ENCODE measurements at regions not wholly inside any gene's neighbourhood (a gene's known extent, or its start where the extent isn't known, plus 50 kb on each side); places are given as distances from the start of the nearest gene placed in this dataset.
A peak's percentile ranks its signal among the peaks of the same experiment; 100 is the strongest.

- Mint-ChIP-seq H3K36me3 (no peaks in the 10 kb centered on the region), H3K4me3 (no peak overlapping the region), H3K4me1 (peaks cover 2 to 5% (median 3%) of the 10 kb centered on the region in 4 donors), H3K9me3 (no peaks in the 10 kb centered on the region), H3K27ac (no peak overlapping the region), H3K27me3 (peaks cover 17 to 23% of the 10 kb centered on the region in 2 donors)
- CTCF ChIA-PET (ENCODE audit: partially characterized antibody), result no interaction called here
- DNase-seq, result no peak
- Histone ChIP-seq H3K4me1 (ENCODE audit: insufficient read depth, low read length) (no peaks in the 10 kb centered on the region), H3K9me3 (ENCODE audit: control insufficient read depth in 1 of 2, low read length in 2 of 2) (no peaks in the 10 kb centered on the region), H3K4me3 (ENCODE audit: low read length in 2 of 2) (no peak overlapping the region), H3K36me3 (ENCODE audit: insufficient read depth, low read length) (no peaks in the 10 kb centered on the region), H3K27ac (ENCODE audit: low read depth, low read length) (no peak overlapping the region), H3K27me3 (ENCODE audit: insufficient read depth, low read length) (peaks cover 5% of the 10 kb centered on the region)
- POLR2A ChIA-PET (ENCODE audit: partially characterized antibody), result no interaction called here
- intact Hi-C loops (cut with micrococcal nuclease), result no loop called here
Measured at GRCh38 chr20:2213401-2213800, 82.4 kb upstream of the TGM3 start.

- ChIA-PET POLR2A (ENCODE audit: partially characterized antibody) (no interaction called here), CTCF (ENCODE audit: partially characterized antibody) (interaction anchor here (2.7 kb wide), 1 partner anchor 10 kb away, joined by 9 read pairs; no protein-coding TSS in a partner anchor)
- Mint-ChIP-seq H3K9me3 (peaks cover 0 to 17% (median 9%) of the 10 kb centered on the region in 8 donors), H3K27ac (peak overlapping the region in 2 of 7 donors; percentile 65 to 75), H3K36me3 (peaks cover 0 to 3% of the 10 kb centered on the region in 2 donors), H3K4me3 (peak overlapping the region in 1 of 8 donors; percentile 0), H3K27me3 (peaks cover 2 to 5% of the 10 kb centered on the region in 2 donors), H3K4me1 (peaks cover 2 to 5% (median 3%) of the 10 kb centered on the region in 4 donors)
- H3K4me1 ChIP-seq (ENCODE audit: insufficient read depth, low read length), result no peaks in the 10 kb centered on the region
- no peak overlapping the region for H3K4me3 ChIP-seq (ENCODE audit: low read length in 2 of 2)
- intact Hi-C loops (cut with micrococcal nuclease), result no loop called here
- H3K27ac ChIP-seq (ENCODE audit: low read depth, low read length), result no peak overlapping the region
- no peaks in the 10 kb centered on the region for H3K36me3 ChIP-seq (ENCODE audit: insufficient read depth, low read length)
- H3K9me3 ChIP-seq (ENCODE audit: control insufficient read depth in 1 of 2, low read length in 2 of 2), result no peaks in the 10 kb centered on the region
- no peaks in the 10 kb centered on the region for H3K27me3 ChIP-seq (ENCODE audit: insufficient read depth, low read length)
- DNase-seq, result no peak
Measured at GRCh38 chr20:2217857-2218539, 77.8 kb upstream of the TGM3 start.

GRCh38 chr20:2219481-2220006 is 76.3 kb upstream of the TGM3 start:
- no peak overlapping the region for H3K4me3 Mint-ChIP-seq
- H3K36me3 Mint-ChIP-seq, result peaks cover 0 to 3% of the 10 kb centered on the region in 2 donors
- no peaks in the 10 kb centered on the region for H3K9me3 ChIP-seq (ENCODE audit: control insufficient read depth in 1 of 2, low read length in 2 of 2)
- ChIA-PET POLR2A (ENCODE audit: partially characterized antibody) (no interaction called here), CTCF (ENCODE audit: partially characterized antibody) (no interaction called here)
- peaks cover 4 to 10% of the 10 kb centered on the region in 2 donors for H3K27me3 Mint-ChIP-seq
- no peak overlapping the region for H3K27ac ChIP-seq (ENCODE audit: low read depth, low read length)
- H3K36me3 ChIP-seq (ENCODE audit: insufficient read depth, low read length), result no peaks in the 10 kb centered on the region
- H3K4me3 ChIP-seq (ENCODE audit: low read length in 2 of 2), result no peak overlapping the region
- peaks cover 2 to 5% (median 3%) of the 10 kb centered on the region in 4 donors for H3K4me1 Mint-ChIP-seq
- no peak for DNase-seq
- no peaks in the 10 kb centered on the region for H3K27me3 ChIP-seq (ENCODE audit: insufficient read depth, low read length)
- intact Hi-C loops (cut with micrococcal nuclease), result no loop called here
- no peak overlapping the region for H3K27ac Mint-ChIP-seq
- peaks cover 0 to 17% (median 10%) of the 10 kb centered on the region in 8 donors for H3K9me3 Mint-ChIP-seq
- H3K4me1 ChIP-seq (ENCODE audit: insufficient read depth, low read length), result no peaks in the 10 kb centered on the region

GRCh38 chr20:2220298-2220697 is 75.5 kb upstream of the TGM3 start:
- intact Hi-C loops (cut with micrococcal nuclease), result no loop called here
- no peak for DNase-seq
- ChIA-PET POLR2A (ENCODE audit: partially characterized antibody) (no interaction called here), CTCF (ENCODE audit: partially characterized antibody) (no interaction called here)
- no peak overlapping the region for H3K27ac Mint-ChIP-seq
- H3K4me1 Mint-ChIP-seq, result peaks cover 2 to 5% (median 3%) of the 10 kb centered on the region in 4 donors
- peaks cover 0 to 17% (median 10%) of the 10 kb centered on the region in 8 donors for H3K9me3 Mint-ChIP-seq
- Histone ChIP-seq H3K27ac (ENCODE audit: low read depth, low read length) (no peak overlapping the region), H3K4me1 (ENCODE audit: insufficient read depth, low read length) (no peaks in the 10 kb centered on the region), H3K4me3 (ENCODE audit: low read length in 2 of 2) (no peak overlapping the region), H3K36me3 (ENCODE audit: insufficient read depth, low read length) (no peaks in the 10 kb centered on the region), H3K9me3 (ENCODE audit: control insufficient read depth in 1 of 2, low read length in 2 of 2) (no peaks in the 10 kb centered on the region), H3K27me3 (ENCODE audit: insufficient read depth, low read length) (no peaks in the 10 kb centered on the region)
- H3K36me3 Mint-ChIP-seq, result peaks cover 0 to 3% of the 10 kb centered on the region in 2 donors
- peaks cover 4 to 7% of the 10 kb centered on the region in 2 donors for H3K27me3 Mint-ChIP-seq
- no peak overlapping the region for H3K4me3 Mint-ChIP-seq

- H3K27me3 ChIP-seq (ENCODE audit: insufficient read depth, low read length), result no peaks in the 10 kb centered on the region
- no peaks in the 10 kb centered on the region for H3K4me1 ChIP-seq (ENCODE audit: insufficient read depth, low read length)
- H3K27ac ChIP-seq (ENCODE audit: low read depth, low read length), result no peak overlapping the region
- no peaks in the 10 kb centered on the region for H3K9me3 ChIP-seq (ENCODE audit: control insufficient read depth in 1 of 2, low read length in 2 of 2)
- no peaks in the 10 kb centered on the region for H3K36me3 ChIP-seq (ENCODE audit: insufficient read depth, low read length)
- Mint-ChIP-seq H3K4me3 (no peak overlapping the region), H3K9me3 (peaks cover 0 to 17% (median 10%) of the 10 kb centered on the region in 8 donors), H3K36me3 (peaks cover 0 to 3% of the 10 kb centered on the region in 2 donors), H3K4me1 (peaks cover 2 to 5% (median 3%) of the 10 kb centered on the region in 4 donors), H3K27me3 (peaks cover 4 to 13% of the 10 kb centered on the region in 2 donors), H3K27ac (no peak overlapping the region)
- no peak for DNase-seq
- POLR2A ChIA-PET (ENCODE audit: partially characterized antibody), result no interaction called here
- CTCF ChIA-PET (ENCODE audit: partially characterized antibody), result no interaction called here
- H3K4me3 ChIP-seq (ENCODE audit: low read length in 2 of 2), result no peak overlapping the region
- intact Hi-C loops (cut with micrococcal nuclease), result no loop called here
Measured at GRCh38 chr20:2221921-2222320, 73.9 kb upstream of the TGM3 start.

GRCh38 chr20:2223558-2224367 is 72.0 kb upstream of the TGM3 start:
- Histone ChIP-seq H3K4me3 (ENCODE audit: low read length in 2 of 2) (no peak overlapping the region), H3K36me3 (ENCODE audit: insufficient read depth, low read length) (no peaks in the 10 kb centered on the region), H3K27ac (ENCODE audit: low read depth, low read length) (no peak overlapping the region), H3K4me1 (ENCODE audit: insufficient read depth, low read length) (no peaks in the 10 kb centered on the region), H3K27me3 (ENCODE audit: insufficient read depth, low read length) (no peaks in the 10 kb centered on the region), H3K9me3 (ENCODE audit: control insufficient read depth in 1 of 2, low read length in 2 of 2) (no peaks in the 10 kb centered on the region)
- H3K4me3 Mint-ChIP-seq, result no peak overlapping the region
- intact Hi-C loops (cut with micrococcal nuclease), result no loop called here
- H3K36me3 Mint-ChIP-seq, result peaks cover 0 to 3% of the 10 kb centered on the region in 2 donors
- H3K4me1 Mint-ChIP-seq, result no peaks in the 10 kb centered on the region
- ChIA-PET CTCF (ENCODE audit: partially characterized antibody) (no interaction called here), POLR2A (ENCODE audit: partially characterized antibody) (no interaction called here)
- peaks cover 2 to 17% (median 10%) of the 10 kb centered on the region in 8 donors for H3K9me3 Mint-ChIP-seq
- DNase-seq, result no peak
- no peak overlapping the region for H3K27ac Mint-ChIP-seq
- peaks cover 7 to 13% of the 10 kb centered on the region in 2 donors for H3K27me3 Mint-ChIP-seq

- ChIA-PET POLR2A (ENCODE audit: partially characterized antibody) (no interaction called here), CTCF (ENCODE audit: partially characterized antibody) (no interaction called here)
- no peak overlapping the region for H3K27ac ChIP-seq (ENCODE audit: low read depth, low read length)
- no peak for DNase-seq
- H3K27me3 ChIP-seq (ENCODE audit: insufficient read depth, low read length), result no peaks in the 10 kb centered on the region
- H3K9me3 ChIP-seq (ENCODE audit: control insufficient read depth in 1 of 2, low read length in 2 of 2), result no peaks in the 10 kb centered on the region
- H3K9me3 Mint-ChIP-seq, result peaks cover 2 to 14% (median 10%) of the 10 kb centered on the region in 8 donors
- no peak overlapping the region for H3K4me3 Mint-ChIP-seq
- peaks cover 0 to 3% of the 10 kb centered on the region in 2 donors for H3K36me3 Mint-ChIP-seq
- H3K4me3 ChIP-seq (ENCODE audit: low read length in 2 of 2), result no peak overlapping the region
- H3K4me1 Mint-ChIP-seq, result no peaks in the 10 kb centered on the region
- intact Hi-C loops (cut with micrococcal nuclease), result no loop called here
- no peaks in the 10 kb centered on the region for H3K36me3 ChIP-seq (ENCODE audit: insufficient read depth, low read length)
- H3K27me3 Mint-ChIP-seq, result peaks cover 10 to 13% of the 10 kb centered on the region in 2 donors
- H3K4me1 ChIP-seq (ENCODE audit: insufficient read depth, low read length), result no peaks in the 10 kb centered on the region
- no peak overlapping the region for H3K27ac Mint-ChIP-seq
Measured at GRCh38 chr20:2224368-2224639, 71.5 kb upstream of the TGM3 start.

Data from CD4-positive, alpha-beta memory T cell (primary cell).